HL-60 (cell line): ENCODE measurements at regions not wholly inside any gene's neighbourhood (a gene's known extent, or its start where the extent isn't known, plus 50 kb on each side); places are given as distances from the start of the nearest gene placed in this dataset.

Experiments used
- DNase-seq, 2 experiments: peaks; one replicate each; pipeline ENCODE4 v3.0.0-alpha.2; 2010 to 2020; ENCODE audit warnings: low read depth in 1 of 2, low spot score in 1 of 2
- H3K27ac ChIP-seq: fragments of 250-450 bp; sonication (Bioruptor Pico); replicated peaks from 2 replicates; pipeline ENCODE4 v1.5.1; 2020; ENCODE audit warnings: mild to moderate bottlenecking, moderate library complexity
- H3K27me3 ChIP-seq: fragments of 250-450 bp; sonication (Bioruptor Pico); 2 replicates; pipeline ENCODE4 v1.5.1; 2021; ENCODE audit warnings: mild to moderate bottlenecking, moderate library complexity; ENCODE audit not compliant: insufficient read depth, poor library complexity, severe bottlenecking
- H3K4me3 ChIP-seq: replicated peaks from 2 replicates; pipeline ENCODE4 v1.5.1; 2011; ENCODE audit warnings: mild to moderate bottlenecking, control low read depth, low read length; ENCODE audit not compliant: insufficient read depth
- GABPA ChIP-seq: IDR thresholded peaks from 2 replicates; pipeline ENCODE4 v1.6.1; 2012; ENCODE audit warnings: low read depth
- POLR2AphosphoS5 ChIP-seq: IDR thresholded peaks from 2 replicates; pipeline ENCODE4 v1.6.1; 2012; ENCODE audit warnings: low read depth
- SPI1 ChIP-seq: IDR thresholded peaks from 2 replicates; pipeline ENCODE4 v1.6.1; 2012; ENCODE audit warnings: low read depth, mild to moderate bottlenecking, borderline replicate concordance
- TF ChIP-seq, protein P1 (sequence below): IDR thresholded peaks from one replicate; pipeline ENCODE4 v1.5.1; 2011; ENCODE audit warnings: low read length, control low read depth, inconsistent platforms; ENCODE audit not compliant: insufficient read depth
- TF ChIP-seq, protein P2 (sequence below): IDR thresholded peaks from 2 replicates; pipeline ENCODE4 v1.6.1; 2012; ENCODE audit warnings: low read depth; ENCODE audit not compliant: insufficient replicate concordance

GRCh38 chr10:60611291-60611747 is 167.0 kb upstream of the CDK1 start:
- H3K27ac ChIP-seq: no peak overlapping the region
- H3K27me3 ChIP-seq: no peaks in the 10 kb centered on the region
- no peak overlapping the region for H3K4me3 ChIP-seq
- TF ChIP-seq, protein P1, sequence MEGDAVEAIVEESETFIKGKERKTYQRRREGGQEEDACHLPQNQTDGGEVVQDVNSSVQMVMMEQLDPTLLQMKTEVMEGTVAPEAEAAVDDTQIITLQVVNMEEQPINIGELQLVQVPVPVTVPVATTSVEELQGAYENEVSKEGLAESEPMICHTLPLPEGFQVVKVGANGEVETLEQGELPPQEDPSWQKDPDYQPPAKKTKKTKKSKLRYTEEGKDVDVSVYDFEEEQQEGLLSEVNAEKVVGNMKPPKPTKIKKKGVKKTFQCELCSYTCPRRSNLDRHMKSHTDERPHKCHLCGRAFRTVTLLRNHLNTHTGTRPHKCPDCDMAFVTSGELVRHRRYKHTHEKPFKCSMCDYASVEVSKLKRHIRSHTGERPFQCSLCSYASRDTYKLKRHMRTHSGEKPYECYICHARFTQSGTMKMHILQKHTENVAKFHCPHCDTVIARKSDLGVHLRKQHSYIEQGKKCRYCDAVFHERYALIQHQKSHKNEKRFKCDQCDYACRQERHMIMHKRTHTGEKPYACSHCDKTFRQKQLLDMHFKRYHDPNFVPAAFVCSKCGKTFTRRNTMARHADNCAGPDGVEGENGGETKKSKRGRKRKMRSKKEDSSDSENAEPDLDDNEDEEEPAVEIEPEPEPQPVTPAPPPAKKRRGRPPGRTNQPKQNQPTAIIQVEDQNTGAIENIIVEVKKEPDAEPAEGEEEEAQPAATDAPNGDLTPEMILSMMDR: no peak
- no peak for DNase-seq

GRCh38 chr10:60607372-60607771 is 170.9 kb upstream of the CDK1 start:
- H3K27ac ChIP-seq: no peak overlapping the region
- DNase-seq: no peak
- TF ChIP-seq, protein P1: no peak
- no peak for TF ChIP-seq POLR2AphosphoS5
- TF ChIP-seq, protein P2, sequence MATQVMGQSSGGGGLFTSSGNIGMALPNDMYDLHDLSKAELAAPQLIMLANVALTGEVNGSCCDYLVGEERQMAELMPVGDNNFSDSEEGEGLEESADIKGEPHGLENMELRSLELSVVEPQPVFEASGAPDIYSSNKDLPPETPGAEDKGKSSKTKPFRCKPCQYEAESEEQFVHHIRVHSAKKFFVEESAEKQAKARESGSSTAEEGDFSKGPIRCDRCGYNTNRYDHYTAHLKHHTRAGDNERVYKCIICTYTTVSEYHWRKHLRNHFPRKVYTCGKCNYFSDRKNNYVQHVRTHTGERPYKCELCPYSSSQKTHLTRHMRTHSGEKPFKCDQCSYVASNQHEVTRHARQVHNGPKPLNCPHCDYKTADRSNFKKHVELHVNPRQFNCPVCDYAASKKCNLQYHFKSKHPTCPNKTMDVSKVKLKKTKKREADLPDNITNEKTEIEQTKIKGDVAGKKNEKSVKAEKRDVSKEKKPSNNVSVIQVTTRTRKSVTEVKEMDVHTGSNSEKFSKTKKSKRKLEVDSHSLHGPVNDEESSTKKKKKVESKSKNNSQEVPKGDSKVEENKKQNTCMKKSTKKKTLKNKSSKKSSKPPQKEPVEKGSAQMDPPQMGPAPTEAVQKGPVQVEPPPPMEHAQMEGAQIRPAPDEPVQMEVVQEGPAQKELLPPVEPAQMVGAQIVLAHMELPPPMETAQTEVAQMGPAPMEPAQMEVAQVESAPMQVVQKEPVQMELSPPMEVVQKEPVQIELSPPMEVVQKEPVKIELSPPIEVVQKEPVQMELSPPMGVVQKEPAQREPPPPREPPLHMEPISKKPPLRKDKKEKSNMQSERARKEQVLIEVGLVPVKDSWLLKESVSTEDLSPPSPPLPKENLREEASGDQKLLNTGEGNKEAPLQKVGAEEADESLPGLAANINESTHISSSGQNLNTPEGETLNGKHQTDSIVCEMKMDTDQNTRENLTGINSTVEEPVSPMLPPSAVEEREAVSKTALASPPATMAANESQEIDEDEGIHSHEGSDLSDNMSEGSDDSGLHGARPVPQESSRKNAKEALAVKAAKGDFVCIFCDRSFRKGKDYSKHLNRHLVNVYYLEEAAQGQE: no peak
- TF ChIP-seq SPI1: no peak
- TF ChIP-seq GABPA: no peak
- no peaks in the 10 kb centered on the region for H3K27me3 ChIP-seq
- H3K4me3 ChIP-seq: no peak overlapping the region

- TF ChIP-seq, protein P2: no peak
- TF ChIP-seq POLR2AphosphoS5 (no peak), GABPA (no peak), SPI1 (no peak)
- TF ChIP-seq, protein P1: no peak
- H3K27ac ChIP-seq: no peak overlapping the region; the same call in 1 of the 2 replicates
- peak; percentile 11 to 60 for DNase-seq
- no peaks in the 10 kb centered on the region for H3K27me3 ChIP-seq
- H3K4me3 ChIP-seq: no peak overlapping the region
Measured at GRCh38 chr10:60606343-60607080, 171.8 kb upstream of the CDK1 start.

GRCh38 chr10:60605476-60605875 is 172.8 kb upstream of the CDK1 start:
- Histone ChIP-seq H3K27me3 (no peaks in the 10 kb centered on the region), H3K4me3 (no peak overlapping the region), H3K27ac (no peak overlapping the region)
- DNase-seq: no peak
- TF ChIP-seq GABPA (no peak), SPI1 (no peak), POLR2AphosphoS5 (no peak)
- TF ChIP-seq, protein P1: no peak
- TF ChIP-seq, protein P2: no peak
